HepG2 (cell line): ENCODE measurements at regions not wholly inside any gene's neighbourhood (a gene's known extent, or its start where the extent isn't known, plus 50 kb on each side); places are given as distances from the start of the nearest gene placed in this dataset.

ENCODE experiments used
- ATF7 ChIP-seq, 2 experiments: fragments of 450-650 bp in 1 of 2; sonication (generic) in 1 of 2; formaldehyde crosslinking in 1 of 2; IDR thresholded peaks; 2 replicates each; pipeline versions ENCODE4 v1.4.0 to v1.6.1; 2016 to 2020; ENCODE audit warnings: antibody characterized with exemption in 1 of 2, mild to moderate bottlenecking in 1 of 2, missing genetic modification reagents in 1 of 2
- BRCA1 ChIP-seq: sonication (generic); formaldehyde crosslinking; IDR thresholded peaks from 2 replicates; pipeline ENCODE4 v1.4.0; 2020; ENCODE audit warnings: missing genetic modification reagents
- CBX5 ChIP-seq: sonication (generic); formaldehyde crosslinking; IDR thresholded peaks from 2 replicates; pipeline ENCODE4 v1.4.0; 2020; ENCODE audit warnings: missing genetic modification reagents, borderline replicate concordance
- CREM ChIP-seq, 2 experiments: sonication (generic) in 1 of 2; formaldehyde crosslinking in 1 of 2; IDR thresholded peaks; 2 replicates each; pipeline versions ENCODE4 v1.4.0 to v1.6.1; 2016 to 2020; ENCODE audit warnings: antibody characterized with exemption in 1 of 2, mild to moderate bottlenecking in 1 of 2, missing genetic modification reagents in 1 of 2
- DMAP1 ChIP-seq: IDR thresholded peaks from 2 replicates; pipeline ENCODE4 v1.6.1; 2016
- EP300 ChIP-seq, 3 experiments: sonication (generic) in 1 of 3; formaldehyde crosslinking in 1 of 3; IDR thresholded peaks; 2 replicates each; pipeline versions ENCODE4 v1.5.1 to v1.6.1; 2011 to 2020; ENCODE audit warnings: low read depth in 2 of 3, low read length in 2 of 3, borderline replicate concordance in 1 of 3, improper control_type of control experiment in 1 of 3, mild to moderate bottlenecking in 1 of 3, missing genetic modification reagents in 1 of 3, moderate library complexity in 1 of 3
- FOSL2 ChIP-seq: sonication (generic); formaldehyde crosslinking; IDR thresholded peaks from 2 replicates; pipeline ENCODE4 v1.4.0; 2020; ENCODE audit warnings: missing genetic modification reagents
- HNF4A ChIP-seq: sonication (generic); formaldehyde crosslinking; IDR thresholded peaks from 2 replicates; pipeline ENCODE4 v1.4.0; 2020; ENCODE audit warnings: missing genetic modification reagents
- ISL2 ChIP-seq: sonication (generic); formaldehyde crosslinking; IDR thresholded peaks from 2 replicates; pipeline ENCODE4 v1.5.0; 2020; ENCODE audit warnings: missing genetic modification reagents
- NFKB2 ChIP-seq: sonication (generic); formaldehyde crosslinking; IDR thresholded peaks from 2 replicates; pipeline ENCODE4 v1.4.0; 2020; ENCODE audit warnings: missing genetic modification reagents, borderline replicate concordance
- NR2F2 ChIP-seq: IDR thresholded peaks from 2 replicates; pipeline ENCODE4 v1.6.1; 2012; ENCODE audit warnings: low read depth, inconsistent platforms, borderline replicate concordance
- STAG1 ChIP-seq: sonication (generic); formaldehyde crosslinking; IDR thresholded peaks from 2 replicates; pipeline ENCODE4 v1.4.0; 2020; ENCODE audit warnings: missing genetic modification reagents
- SYNCRIP ChIP-seq: fragments of 200-400 bp; formaldehyde crosslinking; IDR thresholded peaks from 2 replicates; pipeline ENCODE4 v1.6.1; 2018; ENCODE audit warnings: mild to moderate bottlenecking, low read depth, low read length; ENCODE audit not compliant: insufficient read depth
- ZBTB20 ChIP-seq: sonication (generic); formaldehyde crosslinking; IDR thresholded peaks from 2 replicates; pipeline ENCODE4 v1.8.1; 2023; ENCODE audit warnings: missing genetic modification reagents, low read depth, mild to moderate bottlenecking, borderline replicate concordance
- ZBTB42 ChIP-seq: sonication (generic); formaldehyde crosslinking; IDR thresholded peaks from 2 replicates; pipeline ENCODE4 v1.5.0; 2020; ENCODE audit warnings: mild to moderate bottlenecking, missing genetic modification reagents
- ZMYM2 ChIP-seq: sonication (generic); formaldehyde crosslinking; IDR thresholded peaks from 2 replicates; pipeline ENCODE4 v1.8.0; 2022; ENCODE audit warnings: mild to moderate bottlenecking, missing genetic modification reagents
- ZNF331 ChIP-seq: sonication (generic); formaldehyde crosslinking; IDR thresholded peaks from 2 replicates; pipeline ENCODE4 v1.4.0; 2020; ENCODE audit warnings: missing genetic modification reagents
- ZNF460 ChIP-seq: sonication (generic); formaldehyde crosslinking; IDR thresholded peaks from 2 replicates; pipeline ENCODE4 v1.5.1; 2020; ENCODE audit warnings: missing genetic modification reagents, mild to moderate bottlenecking, borderline replicate concordance
- ZNF605 ChIP-seq: sonication (generic); formaldehyde crosslinking; IDR thresholded peaks from 2 replicates; pipeline ENCODE4 v1.8.0; 2022; ENCODE audit warnings: mild to moderate bottlenecking, missing genetic modification reagents
- ZNF883 ChIP-seq: sonication (generic); formaldehyde crosslinking; IDR thresholded peaks from 2 replicates; pipeline ENCODE4 v1.5.1; 2020; ENCODE audit warnings: mild to moderate bottlenecking, missing genetic modification reagents; ENCODE audit errors: not compliant biosample characterization
- TF ChIP-seq, protein P1 (sequence below): sonication (generic); formaldehyde crosslinking; IDR thresholded peaks from 2 replicates; pipeline ENCODE4 v1.4.0; 2020; ENCODE audit warnings: missing genetic modification reagents
- TF ChIP-seq, protein P2 (sequence below): sonication (generic); formaldehyde crosslinking; IDR thresholded peaks from 2 replicates; pipeline ENCODE4 v1.4.0; 2020; ENCODE audit warnings: missing genetic modification reagents, borderline replicate concordance
- TF ChIP-seq, protein P3 (sequence below): sonication (generic); formaldehyde crosslinking; IDR thresholded peaks from 2 replicates; pipeline ENCODE4 v1.8.0; 2023; ENCODE audit warnings: mild to moderate bottlenecking, missing genetic modification reagents
- TF ChIP-seq, protein P4 (sequence below): sonication (generic); formaldehyde crosslinking; IDR thresholded peaks from 2 replicates; pipeline ENCODE4 v1.4.0; 2020; ENCODE audit warnings: missing genetic modification reagents

DNA sequence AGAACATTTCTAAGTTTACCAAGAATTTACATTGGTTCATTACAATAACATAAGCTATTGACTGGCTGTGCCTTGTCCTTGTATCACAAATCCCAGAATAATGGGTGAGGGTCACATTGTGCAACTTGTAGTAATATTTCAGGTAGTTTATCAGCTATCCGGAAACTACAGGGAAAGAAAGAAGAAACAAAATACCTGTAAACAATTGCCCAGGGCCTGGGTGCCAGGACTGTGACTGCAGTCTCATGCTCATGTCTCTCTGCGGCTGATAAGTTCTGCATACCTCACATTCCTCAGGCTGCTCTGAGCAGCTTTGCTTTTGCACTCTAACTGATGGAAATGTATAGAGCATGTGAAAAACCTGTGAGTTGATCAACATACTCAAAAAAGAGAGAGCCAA lies 131.8 kb upstream of the TRIM24 start (continued):
- TF ChIP-seq, protein P1, sequence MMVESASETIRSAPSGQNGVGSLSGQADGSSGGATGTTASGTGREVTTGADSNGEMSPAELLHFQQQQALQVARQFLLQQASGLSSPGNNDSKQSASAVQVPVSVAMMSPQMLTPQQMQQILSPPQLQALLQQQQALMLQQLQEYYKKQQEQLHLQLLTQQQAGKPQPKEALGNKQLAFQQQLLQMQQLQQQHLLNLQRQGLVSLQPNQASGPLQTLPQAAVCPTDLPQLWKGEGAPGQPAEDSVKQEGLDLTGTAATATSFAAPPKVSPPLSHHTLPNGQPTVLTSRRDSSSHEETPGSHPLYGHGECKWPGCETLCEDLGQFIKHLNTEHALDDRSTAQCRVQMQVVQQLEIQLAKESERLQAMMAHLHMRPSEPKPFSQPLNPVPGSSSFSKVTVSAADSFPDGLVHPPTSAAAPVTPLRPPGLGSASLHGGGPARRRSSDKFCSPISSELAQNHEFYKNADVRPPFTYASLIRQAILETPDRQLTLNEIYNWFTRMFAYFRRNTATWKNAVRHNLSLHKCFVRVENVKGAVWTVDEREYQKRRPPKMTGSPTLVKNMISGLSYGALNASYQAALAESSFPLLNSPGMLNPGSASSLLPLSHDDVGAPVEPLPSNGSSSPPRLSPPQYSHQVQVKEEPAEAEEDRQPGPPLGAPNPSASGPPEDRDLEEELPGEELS: peak; percentile 50; the same call in 1 of the 2 replicates
- TF ChIP-seq, protein P2, sequence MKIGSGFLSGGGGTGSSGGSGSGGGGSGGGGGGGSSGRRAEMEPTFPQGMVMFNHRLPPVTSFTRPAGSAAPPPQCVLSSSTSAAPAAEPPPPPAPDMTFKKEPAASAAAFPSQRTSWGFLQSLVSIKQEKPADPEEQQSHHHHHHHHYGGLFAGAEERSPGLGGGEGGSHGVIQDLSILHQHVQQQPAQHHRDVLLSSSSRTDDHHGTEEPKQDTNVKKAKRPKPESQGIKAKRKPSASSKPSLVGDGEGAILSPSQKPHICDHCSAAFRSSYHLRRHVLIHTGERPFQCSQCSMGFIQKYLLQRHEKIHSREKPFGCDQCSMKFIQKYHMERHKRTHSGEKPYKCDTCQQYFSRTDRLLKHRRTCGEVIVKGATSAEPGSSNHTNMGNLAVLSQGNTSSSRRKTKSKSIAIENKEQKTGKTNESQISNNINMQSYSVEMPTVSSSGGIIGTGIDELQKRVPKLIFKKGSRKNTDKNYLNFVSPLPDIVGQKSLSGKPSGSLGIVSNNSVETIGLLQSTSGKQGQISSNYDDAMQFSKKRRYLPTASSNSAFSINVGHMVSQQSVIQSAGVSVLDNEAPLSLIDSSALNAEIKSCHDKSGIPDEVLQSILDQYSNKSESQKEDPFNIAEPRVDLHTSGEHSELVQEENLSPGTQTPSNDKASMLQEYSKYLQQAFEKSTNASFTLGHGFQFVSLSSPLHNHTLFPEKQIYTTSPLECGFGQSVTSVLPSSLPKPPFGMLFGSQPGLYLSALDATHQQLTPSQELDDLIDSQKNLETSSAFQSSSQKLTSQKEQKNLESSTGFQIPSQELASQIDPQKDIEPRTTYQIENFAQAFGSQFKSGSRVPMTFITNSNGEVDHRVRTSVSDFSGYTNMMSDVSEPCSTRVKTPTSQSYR (CRISPR knock-in tag): no peak
- TF ChIP-seq NR2F2 (no peak), HNF4A (CRISPR knock-in tag) (no peak), BRCA1 (no peak), ZBTB20 (CRISPR knock-in tag) (peak; percentile 80; the same call in 1 of the 2 replicates), EP300 (IDR thresholded peaks at IDR 0.05; ENCODE audit: low read depth in 2 of 2, low read length in 2 of 2) (peak in 1 of 2 experiments; percentile 68; a peak in 2 of 4 replicates), EP300 (CRISPR knock-in tag; IDR thresholded peaks at IDR 0.05; ENCODE audit: borderline replicate concordance) (peak; percentile 46; the same call in 1 of the 2 replicates), FOSL2 (CRISPR knock-in tag) (peak; percentile 46), STAG1 (CRISPR knock-in tag) (no peak), ZNF460 (no peak), CBX5 (no peak), ZNF605 (CRISPR knock-in tag) (no peak), SYNCRIP (no peak), ZBTB42 (CRISPR knock-in tag) (no peak), ZNF331 (CRISPR knock-in tag) (0 out of 2 replicates have a peak, but pooled peaks have one; percentile 33), ZNF883 (CRISPR knock-in tag) (no peak), ATF7 (IDR thresholded peaks at IDR 0.05) (no peak), ATF7 (CRISPR knock-in tag; IDR thresholded peaks at IDR 0.05) (no peak), ISL2 (0 out of 2 replicates have a peak, but pooled peaks have one; percentile 36), DMAP1 (CRISPR knock-in tag) (no peak), CREM (IDR thresholded peaks at IDR 0.05) (peak; percentile 43; the same call in 1 of the 2 replicates), CREM (CRISPR knock-in tag; IDR thresholded peaks at IDR 0.05) (no peak), ZMYM2 (CRISPR knock-in tag) (no peak), NFKB2 (CRISPR knock-in tag) (no peak)
- TF ChIP-seq, protein P3, sequence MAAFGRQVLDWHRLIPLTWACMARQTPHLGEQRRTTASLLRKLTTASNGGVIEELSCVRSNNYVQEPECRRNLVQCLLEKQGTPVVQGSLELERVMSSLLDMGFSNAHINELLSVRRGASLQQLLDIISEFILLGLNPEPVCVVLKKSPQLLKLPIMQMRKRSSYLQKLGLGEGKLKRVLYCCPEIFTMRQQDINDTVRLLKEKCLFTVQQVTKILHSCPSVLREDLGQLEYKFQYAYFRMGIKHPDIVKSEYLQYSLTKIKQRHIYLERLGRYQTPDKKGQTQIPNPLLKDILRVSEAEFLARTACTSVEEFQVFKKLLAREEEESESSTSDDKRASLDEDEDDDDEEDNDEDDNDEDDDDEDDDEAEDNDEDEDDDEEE: no peak
- TF ChIP-seq, protein P4, sequence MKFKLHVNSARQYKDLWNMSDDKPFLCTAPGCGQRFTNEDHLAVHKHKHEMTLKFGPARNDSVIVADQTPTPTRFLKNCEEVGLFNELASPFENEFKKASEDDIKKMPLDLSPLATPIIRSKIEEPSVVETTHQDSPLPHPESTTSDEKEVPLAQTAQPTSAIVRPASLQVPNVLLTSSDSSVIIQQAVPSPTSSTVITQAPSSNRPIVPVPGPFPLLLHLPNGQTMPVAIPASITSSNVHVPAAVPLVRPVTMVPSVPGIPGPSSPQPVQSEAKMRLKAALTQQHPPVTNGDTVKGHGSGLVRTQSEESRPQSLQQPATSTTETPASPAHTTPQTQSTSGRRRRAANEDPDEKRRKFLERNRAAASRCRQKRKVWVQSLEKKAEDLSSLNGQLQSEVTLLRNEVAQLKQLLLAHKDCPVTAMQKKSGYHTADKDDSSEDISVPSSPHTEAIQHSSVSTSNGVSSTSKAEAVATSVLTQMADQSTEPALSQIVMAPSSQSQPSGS (CRISPR knock-in tag): 0 out of 2 replicates have a peak, but pooled peaks have one; percentile 14
